ENCODE measurements at regions not wholly inside any gene's neighbourhood (a gene's known extent, or its start where the extent isn't known, plus 50 kb on each side); places are given as distances from the start of the nearest gene placed in this dataset.
"Not testable (repeated sequence)": the region's sequence is repeated elsewhere in the genome, so short reads cannot be mapped to it uniquely, and the experiment has no call there.

- no peak overlapping the region for H3K27ac ChIP-seq (ENCODE audit: low read depth, low read length, poor library complexity, severe bottlenecking)
- no peaks in the 10 kb centered on the region for H3K36me3 ChIP-seq (ENCODE audit: insufficient read depth, low read length)
- no peak overlapping the region for H2AFZ ChIP-seq (ENCODE audit: low read length)
- no peaks in the 10 kb centered on the region for H3K79me2 ChIP-seq (ENCODE audit: insufficient read depth, low read depth, low read length)
- intact Hi-C loops (cut with micrococcal nuclease; ENCODE audit: unreplicated experiment), result no loop called here
- no peaks in the 10 kb centered on the region for H4K20me1 ChIP-seq (ENCODE audit: insufficient read depth, low read length)
- no peaks in the 10 kb centered on the region for H3K9me2 ChIP-seq (ENCODE audit: insufficient read depth, low read length)
- CTCF ChIA-PET (ENCODE audit: unreplicated experiment), result no interaction called here
- no peak overlapping the region for H3K4me2 ChIP-seq (ENCODE audit: low read length)
- no peaks in the 10 kb centered on the region for H3K9me3 ChIP-seq (ENCODE audit: low read length)
- H3K4me1 ChIP-seq (ENCODE audit: insufficient read depth, low read length, poor library complexity, severe bottlenecking), result no peaks in the 10 kb centered on the region
- no peak overlapping the region for H3K4me3 ChIP-seq (ENCODE audit: low read depth, low read length, poor library complexity, severe bottlenecking)
- no peak for DNase-seq (ENCODE audit: low spot score)
- POLR2A ChIA-PET, result no interaction called here
- TF ChIP-seq CTCF (conservative IDR thresholded peaks at IDR 0.05; ENCODE audit: low read length), result no peak
- no peak for TF ChIP-seq EZH2phosphoT487 (IDR thresholded peaks at IDR 0.05; ENCODE audit: borderline replicate concordance, low read depth, low read length)
- no TSS peak for BruUV-seq (replicated peaks)
Measured at GRCh38 chr1:190688096-190688495, 210.4 kb upstream of the BRINP3 start.

- H3K36me3 ChIP-seq (ENCODE audit: insufficient read depth, low read length); H4K20me1 ChIP-seq (ENCODE audit: insufficient read depth, low read length); H3K27ac ChIP-seq (ENCODE audit: low read depth, low read length, poor library complexity, severe bottlenecking); H3K9me2 ChIP-seq (ENCODE audit: insufficient read depth, low read length); POLR2A ChIA-PET; H2AFZ ChIP-seq (ENCODE audit: low read length); H3K4me1 ChIP-seq (ENCODE audit: insufficient read depth, low read length, poor library complexity, severe bottlenecking); H3K4me2 ChIP-seq (ENCODE audit: low read length); H3K4me3 ChIP-seq (ENCODE audit: low read depth, low read length, poor library complexity, severe bottlenecking); CTCF ChIA-PET (ENCODE audit: unreplicated experiment); intact Hi-C loops (cut with micrococcal nuclease; ENCODE audit: unreplicated experiment); H3K9me3 ChIP-seq (ENCODE audit: low read length); BruUV-seq (replicated peaks); H3K79me2 ChIP-seq (ENCODE audit: insufficient read depth, low read depth, low read length); DNase-seq (ENCODE audit: low spot score): not testable (repeated sequence)
Measured at GRCh38 chr1:190698488-190698887, 220.8 kb upstream of the BRINP3 start.

GRCh38 chr1:190699165-190699564 is 221.5 kb upstream of the BRINP3 start:
- no peak overlapping the region for H3K4me3 ChIP-seq (ENCODE audit: low read depth, low read length, poor library complexity, severe bottlenecking)
- H3K27ac ChIP-seq (ENCODE audit: low read depth, low read length, poor library complexity, severe bottlenecking), result no peak overlapping the region
- no peaks in the 10 kb centered on the region for H3K9me2 ChIP-seq (ENCODE audit: insufficient read depth, low read length)
- no TSS peak for BruUV-seq (replicated peaks)
- ChIA-PET CTCF (ENCODE audit: unreplicated experiment) (no interaction called here), POLR2A (no interaction called here)
- H4K20me1 ChIP-seq (ENCODE audit: insufficient read depth, low read length), result no peaks in the 10 kb centered on the region
- no peaks in the 10 kb centered on the region for H3K4me1 ChIP-seq (ENCODE audit: insufficient read depth, low read length, poor library complexity, severe bottlenecking)
- no peak for TF ChIP-seq EZH2phosphoT487 (IDR thresholded peaks at IDR 0.05; ENCODE audit: borderline replicate concordance, low read depth, low read length)
- no peak for TF ChIP-seq CTCF (conservative IDR thresholded peaks at IDR 0.05; ENCODE audit: low read length)
- DNase-seq (ENCODE audit: low spot score), result no peak
- no peaks in the 10 kb centered on the region for H3K9me3 ChIP-seq (ENCODE audit: low read length)
- no peaks in the 10 kb centered on the region for H3K36me3 ChIP-seq (ENCODE audit: insufficient read depth, low read length)
- intact Hi-C loops (cut with micrococcal nuclease; ENCODE audit: unreplicated experiment), result no loop called here
- H3K79me2 ChIP-seq (ENCODE audit: insufficient read depth, low read depth, low read length), result no peaks in the 10 kb centered on the region
- no peak overlapping the region for H2AFZ ChIP-seq (ENCODE audit: low read length)
- no peak overlapping the region for H3K4me2 ChIP-seq (ENCODE audit: low read length)

All from OCI-LY7 (cell line).